ENCODE measurements at regions not wholly inside any gene's neighbourhood (a gene's known extent, or its start where the extent isn't known, plus 50 kb on each side); places are given as distances from the start of the nearest gene placed in this dataset.

- Histone ChIP-seq H3K9ac (ENCODE audit: low read depth in 1 of 2, low read length in 2 of 2) (no peak overlapping the region), H3K27me3 (ENCODE audit: control insufficient read depth in 4 of 4, insufficient read depth in 4 of 4, low read length in 3 of 4) (no peaks in the 10 kb centered on the region), H3K9me3 (ENCODE audit: control insufficient read depth in 4 of 4, low read length in 3 of 4) (no peaks in the 10 kb centered on the region), H3K4me3 (ENCODE audit: low read depth in 1 of 3, low read length in 3 of 3) (no peak overlapping the region), H3K27ac (ENCODE audit: low read depth in 1 of 2, low read length in 2 of 2) (no peak overlapping the region), H3K4me1 (ENCODE audit: control insufficient read depth in 4 of 4, insufficient read depth in 4 of 4, low read length in 3 of 4) (peaks cover 0 to 2% (median 0%) of the 10 kb centered on the region in 4 donors), H3K36me3 (ENCODE audit: control insufficient read depth in 4 of 4, insufficient read depth in 3 of 4, low read depth in 1 of 4, low read length in 3 of 4) (no peaks in the 10 kb centered on the region)
- peak; percentile 43 for DNase-seq (ENCODE audit: low spot score)
- TF ChIP-seq YY1 (IDR thresholded peaks at IDR 0.05) (no peak), CTCF (IDR thresholded peaks at IDR 0.05; ENCODE audit: low read depth, low read length, missing input control) (peak; percentile 69), RAD21 (IDR thresholded peaks at IDR 0.05) (peak; percentile 90 to 95)
- WGBS, result 12% methylated on average over 15 of the region's 15 CpGs
Measured at GRCh38 chr16:9159839-9160550, 68.6 kb downstream of the HAPSTR1 start.

DNA sequence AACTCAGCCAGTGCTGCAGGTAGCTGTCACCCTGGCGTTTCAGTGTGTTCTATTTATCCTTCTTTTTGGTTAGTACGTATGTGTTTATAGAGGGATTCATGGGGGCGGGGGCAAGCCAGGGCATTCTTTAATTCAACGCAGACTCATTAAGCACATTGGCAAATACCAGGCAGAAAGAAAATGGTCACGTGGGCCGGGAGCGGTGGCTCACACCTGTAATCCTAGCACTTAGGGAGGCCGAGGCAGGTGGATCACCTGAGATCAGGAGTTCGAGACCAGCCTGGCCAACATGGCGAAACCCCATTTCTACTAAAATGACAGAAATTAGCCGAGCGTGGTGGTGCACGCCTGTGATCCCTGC, 69.1 kb downstream of the HAPSTR1 start:
- DNase-seq (ENCODE audit: low spot score), result no peak
- no peaks in the 10 kb centered on the region for H3K9me3 ChIP-seq (ENCODE audit: control insufficient read depth in 4 of 4, low read length in 3 of 4)
- no peak overlapping the region for H3K27ac ChIP-seq (ENCODE audit: low read depth in 1 of 2, low read length in 2 of 2)
- H3K4me3 ChIP-seq (ENCODE audit: low read depth in 1 of 3, low read length in 3 of 3), result no peak overlapping the region
- 73% methylated on average over 13 of the region's 13 CpGs for WGBS
- no peak for TF ChIP-seq GABPA (IDR thresholded peaks at IDR 0.05 in 1 of 2, conservative IDR thresholded peaks at IDR 0.05 in 1 of 2)
- TF ChIP-seq EGR1 (IDR thresholded peaks at IDR 0.05; ENCODE audit: low read depth in 2 of 2), result no peak
- TF ChIP-seq NR2F2 (IDR thresholded peaks at IDR 0.05), result no peak
- no peak for TF ChIP-seq HNF4G (IDR thresholded peaks at IDR 0.05)
- TF ChIP-seq RXRA (IDR thresholded peaks at IDR 0.05), result no peak
- no peak for TF ChIP-seq CTCF (IDR thresholded peaks at IDR 0.05; ENCODE audit: low read depth, low read length, missing input control)
- no peak for TF ChIP-seq TAF1 (conservative IDR thresholded peaks at IDR 0.05)
- TF ChIP-seq, protein P1, sequence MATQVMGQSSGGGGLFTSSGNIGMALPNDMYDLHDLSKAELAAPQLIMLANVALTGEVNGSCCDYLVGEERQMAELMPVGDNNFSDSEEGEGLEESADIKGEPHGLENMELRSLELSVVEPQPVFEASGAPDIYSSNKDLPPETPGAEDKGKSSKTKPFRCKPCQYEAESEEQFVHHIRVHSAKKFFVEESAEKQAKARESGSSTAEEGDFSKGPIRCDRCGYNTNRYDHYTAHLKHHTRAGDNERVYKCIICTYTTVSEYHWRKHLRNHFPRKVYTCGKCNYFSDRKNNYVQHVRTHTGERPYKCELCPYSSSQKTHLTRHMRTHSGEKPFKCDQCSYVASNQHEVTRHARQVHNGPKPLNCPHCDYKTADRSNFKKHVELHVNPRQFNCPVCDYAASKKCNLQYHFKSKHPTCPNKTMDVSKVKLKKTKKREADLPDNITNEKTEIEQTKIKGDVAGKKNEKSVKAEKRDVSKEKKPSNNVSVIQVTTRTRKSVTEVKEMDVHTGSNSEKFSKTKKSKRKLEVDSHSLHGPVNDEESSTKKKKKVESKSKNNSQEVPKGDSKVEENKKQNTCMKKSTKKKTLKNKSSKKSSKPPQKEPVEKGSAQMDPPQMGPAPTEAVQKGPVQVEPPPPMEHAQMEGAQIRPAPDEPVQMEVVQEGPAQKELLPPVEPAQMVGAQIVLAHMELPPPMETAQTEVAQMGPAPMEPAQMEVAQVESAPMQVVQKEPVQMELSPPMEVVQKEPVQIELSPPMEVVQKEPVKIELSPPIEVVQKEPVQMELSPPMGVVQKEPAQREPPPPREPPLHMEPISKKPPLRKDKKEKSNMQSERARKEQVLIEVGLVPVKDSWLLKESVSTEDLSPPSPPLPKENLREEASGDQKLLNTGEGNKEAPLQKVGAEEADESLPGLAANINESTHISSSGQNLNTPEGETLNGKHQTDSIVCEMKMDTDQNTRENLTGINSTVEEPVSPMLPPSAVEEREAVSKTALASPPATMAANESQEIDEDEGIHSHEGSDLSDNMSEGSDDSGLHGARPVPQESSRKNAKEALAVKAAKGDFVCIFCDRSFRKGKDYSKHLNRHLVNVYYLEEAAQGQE (IDR thresholded peaks at IDR 0.05), result no peak
- no peak for TF ChIP-seq RAD21 (IDR thresholded peaks at IDR 0.05)
- TF ChIP-seq SP1 (IDR thresholded peaks at IDR 0.05), result no peak
- no peak for TF ChIP-seq MAX (IDR thresholded peaks at IDR 0.05)
- TF ChIP-seq FOXA2 (IDR thresholded peaks at IDR 0.05), result no peak
- TF ChIP-seq, protein P2, sequence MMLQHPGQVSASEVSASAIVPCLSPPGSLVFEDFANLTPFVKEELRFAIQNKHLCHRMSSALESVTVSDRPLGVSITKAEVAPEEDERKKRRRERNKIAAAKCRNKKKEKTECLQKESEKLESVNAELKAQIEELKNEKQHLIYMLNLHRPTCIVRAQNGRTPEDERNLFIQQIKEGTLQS (IDR thresholded peaks at IDR 0.05), result no peak
- no peak for TF ChIP-seq YY1 (IDR thresholded peaks at IDR 0.05)
- no peak for TF ChIP-seq HNF4A (conservative IDR thresholded peaks at IDR 0.05)
- TF ChIP-seq ZBTB33 (IDR thresholded peaks at IDR 0.05), result no peak
- TF ChIP-seq FOXA1 (IDR thresholded peaks at IDR 0.05), result no peak
- TF ChIP-seq JUND (IDR thresholded peaks at IDR 0.05), result no peak
- no peak overlapping the region for H3K9ac ChIP-seq (ENCODE audit: low read depth in 1 of 2, low read length in 2 of 2)
- H3K27me3 ChIP-seq (ENCODE audit: control insufficient read depth in 4 of 4, insufficient read depth in 4 of 4, low read length in 3 of 4), result no peaks in the 10 kb centered on the region
- peaks cover 0 to 2% (median 0%) of the 10 kb centered on the region in 4 donors for H3K4me1 ChIP-seq (ENCODE audit: control insufficient read depth in 4 of 4, insufficient read depth in 4 of 4, low read length in 3 of 4)
- no peaks in the 10 kb centered on the region for H3K36me3 ChIP-seq (ENCODE audit: control insufficient read depth in 4 of 4, insufficient read depth in 3 of 4, low read depth in 1 of 4, low read length in 3 of 4)

All from liver (tissue), 8 donors.